DMS153 treated with DMSO at 0.1 percent for 48 hours (cell line): ENCODE measurements at regions not wholly inside any gene's neighbourhood (a gene's known extent, or its start where the extent isn't known, plus 50 kb on each side); places are given as distances from the start of the nearest gene placed in this dataset.
A peak's percentile ranks its signal among the peaks of the same experiment; 100 is the strongest.

Experiments
- DNase-seq: peaks from one replicate; lab custom pipeline; 2025; ENCODE audit not compliant: unreplicated experiment; lab: John Stamatoyannopoulos, UW

DNA sequence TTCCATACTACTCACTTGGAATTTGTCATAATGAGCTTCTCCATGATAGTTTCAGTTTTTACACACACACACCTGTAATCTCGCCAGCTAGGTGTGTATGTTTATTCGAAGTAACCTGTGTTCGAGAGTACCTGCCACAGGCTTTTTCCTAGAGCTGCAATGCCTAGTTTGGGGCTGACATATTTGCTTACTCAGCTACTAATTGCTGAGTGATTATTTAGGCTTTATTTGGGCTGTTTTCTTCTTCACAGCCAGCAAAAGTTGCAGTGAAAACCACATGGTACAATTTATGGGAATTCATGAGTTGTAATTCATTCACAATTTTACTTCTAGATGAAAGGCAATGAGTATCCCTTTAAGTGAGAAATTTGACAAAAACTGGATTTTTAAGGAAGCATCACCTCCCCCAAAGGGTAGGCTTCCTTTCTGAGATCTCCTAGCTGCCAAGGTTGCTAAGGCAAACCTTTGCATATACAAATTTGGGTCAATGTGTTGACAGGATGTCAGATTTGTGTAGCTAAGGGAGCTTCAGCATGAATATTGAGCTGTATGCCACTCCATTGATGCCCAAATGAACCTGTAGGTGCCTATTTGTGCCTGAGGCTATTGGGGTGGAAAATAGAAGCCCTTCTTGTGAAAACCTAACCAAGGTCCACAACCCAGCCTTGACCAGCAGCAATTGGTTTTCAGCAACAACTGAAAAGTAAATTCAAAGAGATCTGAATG, 108.7 kb upstream of the OTX2 start:
- DNase-seq, result no peak

DNA sequence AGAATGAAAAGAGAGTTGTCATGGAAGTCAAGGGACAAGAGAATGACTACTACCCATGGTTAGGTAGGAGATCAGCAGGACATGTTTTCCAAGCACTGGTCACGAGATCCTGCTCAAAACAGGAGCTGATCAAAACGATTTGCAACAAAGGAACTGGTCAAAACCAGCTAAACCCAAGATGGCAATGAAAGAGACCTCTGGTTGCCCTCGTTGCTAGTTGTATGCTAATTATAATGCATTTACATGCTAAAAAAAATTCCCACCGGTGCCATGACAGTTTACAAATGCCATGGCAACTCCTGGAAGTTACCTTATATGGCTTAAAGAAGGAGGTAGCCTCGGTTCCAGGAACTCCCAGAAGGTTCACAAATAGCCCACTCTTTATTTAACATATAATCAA, 95.0 kb upstream of the OTX2 start:
- no peak for DNase-seq

- DNase-seq, result no peak
These were observed 93.2 kb upstream of the OTX2 start for GRCh38 chr14:56903304-56903969.

DNA sequence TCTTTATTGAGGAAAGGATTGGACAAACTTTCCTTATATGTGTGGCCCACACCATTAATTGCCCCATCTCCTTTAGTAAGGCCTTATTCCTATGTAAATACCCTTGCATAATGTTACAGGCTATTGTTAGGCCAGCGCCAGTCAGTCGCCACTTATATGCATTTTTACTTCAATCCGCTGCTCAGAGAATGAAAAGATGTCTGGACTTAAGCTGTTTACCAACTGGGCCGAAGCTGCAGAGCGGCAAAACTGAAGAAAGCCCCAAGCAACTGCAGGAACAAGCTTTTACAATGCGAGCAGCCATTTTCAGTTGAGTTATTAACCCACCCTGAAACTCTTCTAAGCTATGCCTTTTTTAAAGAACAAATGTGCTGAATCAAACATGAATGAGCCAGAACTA, 92.1 kb upstream of the OTX2 start:
- DNase-seq, result no peak

DNA sequence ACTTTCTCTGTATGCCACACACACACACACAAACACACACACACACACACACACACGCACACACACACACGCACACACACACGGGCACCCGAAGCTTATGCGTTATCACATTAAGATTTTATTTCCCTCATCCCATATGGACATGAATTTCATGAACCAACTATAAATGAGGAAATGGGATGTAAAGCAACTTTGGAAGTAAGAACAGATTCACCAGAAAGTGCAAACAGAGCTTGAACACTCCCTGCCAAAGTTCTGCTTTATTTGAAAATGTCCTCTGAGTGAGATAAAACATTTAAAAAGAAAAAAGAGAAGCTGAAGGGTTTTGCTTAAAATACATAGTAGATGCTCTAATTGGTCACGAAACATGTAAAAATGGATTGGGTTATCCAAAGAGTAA, 90.4 kb upstream of the OTX2 start:
- DNase-seq, result no peak

DNA sequence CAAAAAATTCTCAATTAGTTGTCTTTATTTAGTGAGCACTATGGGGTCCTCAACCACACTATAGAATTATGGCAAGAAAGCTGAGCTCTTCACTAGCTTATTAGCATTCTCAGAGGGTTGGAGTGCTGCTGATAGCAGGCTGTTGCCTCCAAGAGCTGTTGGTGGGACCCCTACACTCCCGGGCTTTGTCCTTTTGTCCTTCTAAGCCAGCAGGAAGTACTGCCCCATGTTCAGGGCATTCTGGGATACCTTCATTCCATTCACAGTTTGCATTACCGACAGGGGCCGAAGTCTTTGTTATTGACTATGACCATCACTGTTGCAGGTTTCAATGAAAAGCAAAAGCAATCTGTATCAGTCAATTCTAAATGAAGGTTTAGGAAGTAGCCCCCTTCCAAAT, 89.5 kb upstream of the OTX2 start:
- no peak for DNase-seq

GRCh38 chr14:56896922-56897321, 86.6 kb upstream of the OTX2 start:
- no peak for DNase-seq

- no peak for DNase-seq
These were observed 86.0 kb upstream of the OTX2 start for GRCh38 chr14:56896231-56896630.

DNA sequence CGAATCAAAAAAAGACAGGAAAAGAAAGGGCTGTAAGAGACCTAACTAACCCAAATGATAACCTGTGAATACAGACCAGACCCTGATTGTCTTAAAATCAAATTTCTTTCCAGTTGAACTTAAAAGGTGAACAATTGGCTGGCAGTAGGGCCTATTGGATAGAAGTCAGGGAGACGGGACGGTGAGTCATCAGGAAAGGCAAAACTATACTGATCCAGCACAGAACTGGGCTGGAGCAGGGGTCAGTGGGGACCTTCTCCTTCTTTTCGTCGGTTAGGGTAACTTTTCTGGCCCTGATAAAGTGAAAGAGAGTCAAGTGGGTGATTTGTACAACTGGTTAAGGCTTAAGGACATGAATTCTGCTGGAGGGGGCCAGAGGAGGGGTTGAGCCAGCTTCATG, 84.9 kb upstream of the OTX2 start:
- DNase-seq, result no peak

GRCh38 chr14:56894591-56894991, 84.3 kb upstream of the OTX2 start:
- DNase-seq, result no peak

- DNase-seq, result no peak
These were observed 82.7 kb upstream of the OTX2 start for GRCh38 chr14:56892959-56893358.

- DNase-seq, result no peak
These were observed 80.9 kb upstream of the OTX2 start for GRCh38 chr14:56891226-56891625.

DNA sequence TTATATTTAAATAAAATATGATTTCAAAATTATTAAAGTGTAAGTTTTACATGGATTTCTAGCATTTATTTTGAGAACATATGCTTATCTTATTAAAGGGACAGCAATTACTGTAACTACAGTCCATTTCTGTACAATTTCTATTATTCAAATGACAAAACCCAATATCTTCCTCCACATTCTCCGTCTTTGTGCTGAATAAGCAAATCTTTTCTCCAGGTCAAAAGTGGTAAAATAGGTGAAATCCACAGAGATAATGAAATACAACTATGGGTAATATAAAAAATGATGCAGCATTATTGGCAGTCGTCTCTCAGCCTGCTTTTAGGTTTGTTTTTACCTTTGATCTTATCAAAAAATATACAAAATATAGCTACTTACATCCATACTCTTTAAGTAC, 79.4 kb upstream of the OTX2 start:
- DNase-seq, result no peak

DNA sequence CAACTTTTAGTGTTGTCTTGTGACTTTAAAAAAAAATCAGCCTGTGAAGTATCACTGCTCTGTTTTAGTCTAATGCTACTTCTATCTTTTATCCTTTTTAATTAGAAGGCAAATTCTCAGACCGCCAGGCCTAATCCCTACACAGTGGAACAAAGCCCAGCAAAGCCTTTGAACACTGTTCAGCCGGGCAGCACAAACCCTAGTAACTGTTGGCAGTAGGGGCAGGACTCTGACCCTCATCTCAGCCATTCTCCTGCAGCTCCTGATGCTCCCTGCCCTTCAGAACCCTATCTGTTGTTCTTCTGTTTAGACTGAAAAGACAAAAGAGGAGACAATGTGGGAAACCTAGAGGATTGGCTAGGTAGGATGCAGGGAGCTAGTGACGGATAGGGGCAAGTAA, 78.0 kb upstream of the OTX2 start:
- DNase-seq, result no peak

DNA sequence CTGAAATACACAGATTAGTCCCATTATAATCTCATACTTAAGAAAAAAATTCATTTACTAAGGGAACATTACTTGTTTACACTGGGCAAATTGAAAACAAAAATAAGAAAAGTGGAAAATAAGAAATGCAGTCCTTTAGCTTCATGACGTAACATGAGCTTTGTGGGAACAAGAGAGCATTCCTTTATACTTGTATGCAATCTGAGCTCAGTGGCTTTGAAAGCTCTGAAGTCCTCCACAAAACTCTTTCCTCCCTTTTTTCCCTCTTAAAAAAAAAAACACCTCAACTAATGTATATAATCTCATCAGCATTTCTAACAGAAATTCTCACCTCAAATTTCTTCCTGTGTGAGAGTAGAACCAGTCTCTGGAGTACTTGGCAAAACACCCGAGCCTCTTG, 76.9 kb upstream of the OTX2 start:
- no peak for DNase-seq

- DNase-seq, result no peak
These were observed 76.3 kb upstream of the OTX2 start for GRCh38 chr14:56886471-56887062.

DNA sequence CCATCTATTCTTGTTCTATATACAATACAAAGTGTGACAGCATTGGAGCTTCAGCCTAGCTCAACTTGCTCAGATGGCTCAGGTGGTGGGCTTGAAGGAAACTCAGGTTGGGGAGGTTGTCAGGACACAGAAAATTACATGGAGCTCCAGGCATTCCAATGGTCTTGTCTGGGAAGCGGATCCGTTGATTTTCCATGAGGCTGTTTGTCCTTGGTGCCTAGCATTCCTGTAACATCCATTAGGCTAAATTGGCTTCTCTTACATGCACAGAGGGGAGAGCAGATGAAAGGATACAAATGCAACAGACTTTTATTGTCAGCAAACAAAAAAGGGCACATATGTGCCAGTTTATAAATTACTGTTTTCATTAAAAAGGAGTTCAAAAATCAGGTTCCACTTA, 75.5 kb upstream of the OTX2 start:
- DNase-seq, result no peak

DNA sequence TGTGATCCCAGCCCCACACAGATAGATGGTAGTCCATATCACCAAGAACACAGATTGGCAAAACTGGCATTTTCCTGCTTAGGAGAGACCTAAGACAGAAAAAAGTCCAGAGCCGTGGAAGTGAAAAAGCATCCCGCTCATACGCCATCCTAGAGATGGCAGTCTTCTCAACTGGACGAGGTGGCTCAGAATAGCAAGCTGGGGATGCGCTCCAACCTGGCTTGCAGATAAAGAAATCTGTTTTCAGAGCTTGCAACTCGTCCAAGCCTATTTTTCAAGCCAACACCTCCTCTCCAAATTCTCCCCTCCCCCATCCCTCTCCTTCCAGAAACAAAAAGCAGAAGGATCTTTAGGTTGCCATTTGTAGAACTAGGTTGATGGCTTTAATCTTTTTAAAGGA, 74.3 kb upstream of the OTX2 start:
- no peak for DNase-seq

GRCh38 chr14:56881181-56881580, 70.9 kb upstream of the OTX2 start:
- DNase-seq, result no peak

GRCh38 chr14:56878766-56879165, 68.5 kb upstream of the OTX2 start:
- DNase-seq, result no peak

DNA sequence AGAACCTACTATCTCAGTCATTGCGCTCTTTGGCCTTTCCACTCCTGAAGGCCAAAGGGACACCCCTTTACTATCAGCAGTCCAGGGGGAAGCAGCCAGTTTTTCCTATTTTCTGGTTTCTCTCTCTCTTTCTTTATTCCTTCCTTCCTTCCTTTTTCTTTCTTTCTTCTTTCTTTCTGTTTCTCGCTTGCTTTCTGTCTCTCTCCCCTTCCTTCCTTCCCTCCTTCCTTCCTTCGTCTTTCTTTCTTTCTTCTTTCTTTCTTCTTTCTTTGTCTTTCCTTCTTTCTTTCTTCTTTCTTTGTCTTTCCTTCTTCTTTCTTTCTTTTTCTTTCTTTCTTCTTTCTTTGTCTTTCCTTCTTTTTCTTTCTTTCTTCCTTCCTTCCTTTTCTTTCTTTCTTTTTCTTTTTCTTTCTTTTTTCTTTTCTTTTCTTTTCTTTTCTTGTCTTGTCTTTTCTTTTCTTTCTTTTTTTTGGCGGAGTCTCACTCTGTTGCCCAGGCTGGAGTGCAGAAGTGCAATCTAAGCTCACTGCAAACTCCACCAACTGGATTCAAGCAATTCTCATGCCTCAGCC, 64.9 kb upstream of the OTX2 start:
- DNase-seq, result no peak

GRCh38 chr14:56874375-56874774, 64.1 kb upstream of the OTX2 start:
- DNase-seq, result peak; percentile 21
